HG02623 (cell line): ENCODE measurements at regions not wholly inside any gene's neighbourhood (a gene's known extent, or its start where the extent isn't known, plus 50 kb on each side); places are given as distances from the start of the nearest gene placed in this dataset.
"Not testable (repeated sequence)": the region's sequence is repeated elsewhere in the genome, so short reads cannot be mapped to it uniquely, and the experiment has no call there.

Experiments
- ATAC-seq: cut with Tn5 transposase; IDR thresholded peaks from one replicate; pipeline ENCODE4 v1.9.1; 2021; ENCODE audit warnings: moderate library complexity; ENCODE audit not compliant: unreplicated experiment

DNA sequence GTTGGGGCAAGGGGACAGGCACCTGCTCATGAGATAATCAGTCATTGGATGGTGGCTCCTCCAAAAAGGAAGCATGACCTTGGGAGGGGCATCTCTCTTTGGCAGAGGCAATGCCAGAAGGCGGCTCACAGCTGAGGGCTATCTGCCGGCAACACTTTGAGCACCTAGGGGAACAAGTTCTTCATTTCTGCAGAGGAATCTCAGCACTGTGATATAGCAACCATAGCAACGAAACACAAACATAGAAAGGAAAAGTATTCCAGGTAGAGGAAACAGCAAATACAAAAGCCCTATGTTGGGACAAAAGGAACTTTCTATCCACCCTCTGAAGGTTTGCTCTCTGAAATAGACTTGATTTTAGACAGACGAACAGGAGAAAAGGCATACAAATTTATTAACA is 89.1 kb upstream of the NEDD4L start:
- ATAC-seq: no peak

DNA sequence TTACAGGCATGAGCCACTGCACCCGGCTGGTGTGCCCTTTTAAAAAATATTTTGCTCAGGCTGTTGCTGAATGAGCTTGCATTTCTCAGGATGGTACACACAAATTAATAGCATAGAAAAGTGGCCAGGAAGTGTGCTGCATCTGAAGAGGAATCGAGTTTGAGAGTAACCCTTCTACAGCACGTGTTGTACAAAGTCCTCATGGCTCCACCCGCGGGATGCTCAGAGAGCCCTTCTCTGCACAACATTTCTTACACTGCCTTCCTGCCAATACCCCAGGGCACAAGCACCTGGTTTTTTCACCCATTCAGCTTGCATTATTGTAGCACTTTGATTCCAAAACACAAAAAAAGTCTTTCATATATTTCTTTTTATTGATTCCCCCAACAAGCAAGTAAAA is 90.1 kb upstream of the NEDD4L start:
- ATAC-seq: no peak

DNA sequence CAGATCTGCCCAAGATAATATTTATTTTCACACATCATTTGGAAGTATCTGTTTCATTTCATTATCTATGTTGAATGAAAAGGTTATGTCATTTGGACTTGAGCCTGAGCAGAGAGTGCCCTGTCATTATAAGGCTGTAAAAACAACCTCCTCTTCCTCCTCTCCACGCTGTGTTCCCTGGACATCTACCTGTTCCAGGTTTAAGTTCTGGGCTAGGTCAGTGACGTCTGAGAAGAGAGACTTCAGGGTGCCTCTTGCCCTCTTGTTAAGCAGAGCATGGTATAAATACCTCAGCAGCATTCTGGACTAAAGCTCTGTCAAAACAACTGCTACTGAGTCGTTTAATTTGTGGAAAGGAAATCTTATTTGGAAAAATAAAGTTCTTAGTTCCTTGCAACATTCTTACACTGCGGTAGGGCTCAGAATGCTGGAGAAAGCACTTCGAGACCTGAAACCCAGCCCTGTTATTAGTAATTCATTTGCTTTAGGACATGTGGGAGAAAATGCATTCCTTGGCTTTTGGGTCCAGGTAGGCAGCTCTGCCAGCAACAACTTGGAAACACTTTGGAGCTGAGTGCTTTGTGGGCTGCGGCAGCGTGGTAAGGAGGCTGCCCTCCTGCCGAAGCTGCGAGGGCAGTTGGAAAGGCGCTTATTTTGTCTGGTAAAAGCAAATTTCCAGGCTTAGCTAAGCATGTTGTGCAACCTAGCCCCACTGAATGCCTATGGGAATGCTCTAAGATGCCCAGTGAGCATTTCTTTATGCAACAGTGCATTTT is 91.8 kb upstream of the NEDD4L start:
- ATAC-seq: no peak

DNA sequence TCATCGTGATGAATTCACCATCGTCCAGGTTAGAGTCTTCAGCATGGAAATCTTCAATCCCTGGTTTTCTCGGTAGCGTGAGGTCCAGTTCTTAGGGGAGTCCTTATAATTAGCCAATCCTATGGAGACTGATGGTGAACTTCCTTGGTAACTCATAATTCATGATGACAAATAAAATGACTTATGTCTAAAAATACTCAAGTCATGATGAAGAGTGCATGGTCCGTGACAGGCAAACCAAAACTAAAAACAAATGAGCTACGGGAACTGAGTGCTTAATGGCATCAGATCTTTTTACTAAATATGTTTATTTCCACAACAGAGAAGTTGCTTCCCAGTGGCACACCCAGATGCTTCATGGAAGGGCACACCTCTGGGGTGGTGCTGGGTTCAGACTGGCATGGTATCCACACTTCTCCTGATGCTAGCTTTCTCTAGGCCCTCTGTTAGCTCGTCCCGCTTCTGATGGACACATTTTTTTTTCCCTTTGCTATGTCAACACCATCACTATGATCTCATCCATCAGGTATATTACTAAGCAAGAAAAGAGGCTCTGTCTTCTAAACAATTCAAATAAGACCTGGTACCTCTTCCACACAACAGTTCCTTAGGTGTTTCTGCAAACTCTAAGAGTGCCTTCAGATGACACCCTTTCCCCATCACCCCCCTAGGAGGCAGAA is 92.8 kb upstream of the NEDD4L start:
- ATAC-seq: no peak

DNA sequence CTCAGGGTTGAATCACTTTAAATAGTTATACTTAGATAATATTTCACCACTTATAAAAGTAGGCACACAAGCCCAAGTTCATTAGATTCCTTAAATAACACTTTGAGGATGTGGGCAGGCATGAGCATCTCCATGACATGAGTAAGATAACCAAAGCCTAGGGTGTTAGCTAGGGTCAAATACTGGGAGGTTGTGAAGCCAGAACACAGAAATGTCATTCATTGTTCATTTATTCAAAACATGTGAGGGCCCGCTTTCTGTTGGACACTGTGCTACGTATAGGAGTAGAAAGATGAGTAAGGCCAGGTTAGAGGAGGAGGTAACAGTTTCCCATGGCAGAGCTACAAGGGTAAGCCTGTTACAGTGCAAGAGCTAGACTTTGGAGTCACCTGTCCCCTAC is 93.5 kb upstream of the NEDD4L start:
- ATAC-seq: no peak

DNA sequence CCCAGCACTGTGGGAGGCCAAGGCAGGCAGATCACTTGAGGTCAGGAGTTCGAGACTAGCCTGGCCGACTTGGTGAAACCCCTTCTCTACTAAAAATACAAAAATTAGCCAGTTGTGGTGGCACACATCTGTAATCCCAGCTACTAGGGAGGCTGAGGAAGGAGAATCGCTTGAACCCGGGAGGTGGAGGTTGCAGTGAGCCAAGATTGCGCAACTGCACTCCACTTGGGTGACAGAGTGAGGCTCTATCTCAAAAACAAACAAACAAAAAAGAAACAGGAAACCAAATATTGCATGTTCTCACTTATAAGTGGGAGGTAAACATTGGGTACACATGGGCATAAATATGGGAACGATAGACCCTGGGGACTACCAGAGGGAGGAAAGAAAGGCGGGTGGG is 94.7 kb upstream of the NEDD4L start:
- ATAC-seq: not testable (repeated sequence)

DNA sequence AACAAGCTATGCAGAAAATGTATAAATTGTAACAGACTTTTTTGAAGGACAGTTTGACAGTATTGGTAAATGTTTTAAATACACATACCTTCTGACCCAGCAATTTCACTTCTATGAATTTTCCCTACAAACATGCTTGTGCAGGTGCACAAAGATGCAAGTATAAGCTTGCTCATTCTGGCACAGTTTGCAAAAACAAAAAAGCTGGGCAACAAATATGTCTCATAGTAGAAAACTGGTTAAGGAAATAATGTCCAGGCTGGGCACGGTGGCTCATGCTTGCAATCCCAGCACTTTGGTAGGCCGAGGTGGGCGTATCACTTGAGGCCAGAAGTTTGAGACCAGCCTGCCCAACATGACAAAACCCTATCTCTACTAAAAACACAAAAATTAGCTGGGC is 96.9 kb upstream of the NEDD4L start:
- ATAC-seq: no peak

DNA sequence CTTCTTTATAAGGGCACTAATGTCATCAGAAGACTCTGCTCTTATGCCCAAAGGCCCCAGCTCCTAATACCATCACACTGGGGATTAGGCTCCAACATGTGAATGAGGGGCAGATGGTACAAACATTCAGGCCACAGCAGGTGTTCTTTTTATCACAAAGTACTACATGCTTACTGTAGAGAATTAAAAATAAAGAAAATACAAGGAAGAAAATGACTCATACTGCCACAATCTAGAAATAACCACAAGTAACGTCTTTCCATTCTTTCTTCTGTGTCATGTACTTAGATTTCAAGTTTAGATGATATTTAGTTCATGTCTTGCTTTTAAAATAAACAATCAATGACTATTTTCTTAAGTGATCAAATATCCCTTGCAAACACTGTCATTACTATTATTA is 100.3 kb upstream of the NEDD4L start:
- no peak for ATAC-seq

DNA sequence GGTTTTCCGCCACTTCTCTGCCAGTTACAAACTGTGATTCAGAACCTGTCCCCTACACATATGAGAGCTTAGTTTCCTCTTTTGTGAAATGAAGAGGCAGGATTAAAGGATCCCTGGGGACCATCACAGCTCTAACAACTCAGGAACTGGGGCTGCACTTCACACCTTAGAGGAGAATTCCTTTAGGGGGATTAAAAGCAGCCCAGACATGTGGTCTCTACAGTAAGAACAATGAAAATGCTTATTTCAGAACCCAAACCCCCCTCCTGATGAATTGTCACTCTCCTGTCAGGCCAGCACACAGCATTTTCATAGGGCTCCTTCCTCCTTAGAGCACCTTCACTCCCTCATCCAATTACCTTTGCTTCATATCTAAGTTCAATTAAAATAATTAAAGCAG is 101.5 kb upstream of the NEDD4L start:
- ATAC-seq: no peak

DNA sequence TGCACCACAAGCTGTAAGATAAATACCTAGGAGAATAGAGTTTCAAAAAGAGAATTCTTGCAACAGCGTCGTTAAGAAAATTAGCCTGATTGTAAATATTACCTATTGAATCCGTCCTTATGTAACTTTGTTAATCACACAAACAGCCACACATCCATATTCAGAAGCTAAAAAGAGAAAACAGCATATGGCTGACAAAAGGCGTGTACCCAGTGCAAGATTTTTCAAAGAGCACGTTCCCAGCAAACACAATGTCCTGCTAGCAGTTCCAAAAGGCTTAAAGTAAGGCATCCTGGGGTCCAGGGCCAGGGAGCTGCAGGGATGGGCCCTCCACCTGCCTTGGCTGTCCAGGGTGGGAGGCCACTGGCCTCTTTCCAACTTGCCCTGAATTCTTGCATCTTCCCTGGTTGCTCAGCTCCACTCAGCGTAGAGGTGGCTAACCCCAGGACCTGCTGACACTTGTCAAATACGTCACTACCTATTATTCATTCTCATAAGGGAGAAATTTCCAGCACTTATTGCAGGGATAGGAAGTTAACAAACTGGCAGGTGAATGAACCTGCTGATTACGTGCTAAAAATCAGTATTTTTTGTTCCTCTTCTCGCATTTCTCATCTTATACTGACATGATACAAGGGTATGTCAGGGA is 102.1 kb upstream of the NEDD4L start:
- ATAC-seq: no peak

DNA sequence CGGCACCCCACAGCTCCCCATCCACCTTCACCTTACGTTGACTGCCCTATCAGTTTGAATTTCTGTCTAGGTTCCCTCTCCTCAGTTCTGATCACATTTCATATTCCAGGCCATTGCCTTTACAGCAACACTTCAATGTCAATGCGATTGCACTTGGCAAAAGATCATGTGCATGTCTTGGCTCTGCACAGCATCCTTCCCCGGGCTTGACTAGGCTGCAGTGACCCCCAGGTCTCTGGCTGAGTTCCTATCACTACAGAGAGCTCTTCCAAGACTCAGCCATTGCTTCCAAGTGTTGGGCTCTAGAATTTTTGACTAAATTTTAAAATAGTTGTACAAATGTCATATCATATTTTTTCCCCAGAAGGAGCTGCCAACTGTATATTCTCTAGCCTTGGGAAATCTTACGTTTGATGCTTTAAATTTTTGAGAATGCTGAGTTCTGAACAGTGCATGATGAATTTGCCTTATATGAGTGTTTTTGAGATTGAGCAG is 103.8 kb upstream of the NEDD4L start:
- no peak for ATAC-seq

DNA sequence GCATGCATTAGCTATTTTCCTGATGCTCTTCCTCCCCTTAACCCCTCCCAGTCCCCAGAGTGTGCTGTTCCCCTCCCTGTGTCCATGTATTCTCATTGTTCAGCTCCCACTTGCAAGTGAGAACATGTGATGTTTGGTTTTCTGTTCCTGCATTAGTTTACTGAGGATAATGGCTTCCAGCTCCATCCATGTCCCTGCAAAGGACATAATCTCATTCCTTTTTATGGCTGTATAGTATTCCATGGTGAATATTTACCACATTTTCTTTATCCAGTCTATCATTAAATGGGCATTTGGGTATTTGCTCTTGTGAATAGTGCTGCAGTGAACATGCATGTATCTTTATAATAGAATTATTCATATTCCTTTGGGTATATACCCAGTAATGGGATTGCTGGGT is 109.7 kb upstream of the NEDD4L start:
- not testable (repeated sequence) for ATAC-seq

DNA sequence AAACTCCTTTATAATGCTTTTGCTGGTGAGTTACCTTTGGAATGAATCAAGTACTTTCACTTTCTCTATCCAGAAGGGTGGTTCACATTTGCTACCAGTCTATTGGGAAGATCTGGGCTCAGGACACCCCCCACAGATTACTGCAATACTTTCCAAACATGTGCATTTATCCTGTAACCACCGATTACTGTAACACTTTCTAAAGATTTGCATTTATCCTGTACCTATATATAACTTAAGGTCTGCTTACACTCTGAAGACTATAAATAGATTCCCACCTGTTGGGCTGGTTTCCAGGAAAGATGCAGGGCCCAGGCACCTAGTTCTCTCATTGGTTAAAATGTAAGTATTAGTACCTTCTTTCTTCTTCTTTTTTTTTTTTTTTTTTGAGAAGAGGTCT is 113.0 kb upstream of the NEDD4L start:
- peak; percentile 65 for ATAC-seq

DNA sequence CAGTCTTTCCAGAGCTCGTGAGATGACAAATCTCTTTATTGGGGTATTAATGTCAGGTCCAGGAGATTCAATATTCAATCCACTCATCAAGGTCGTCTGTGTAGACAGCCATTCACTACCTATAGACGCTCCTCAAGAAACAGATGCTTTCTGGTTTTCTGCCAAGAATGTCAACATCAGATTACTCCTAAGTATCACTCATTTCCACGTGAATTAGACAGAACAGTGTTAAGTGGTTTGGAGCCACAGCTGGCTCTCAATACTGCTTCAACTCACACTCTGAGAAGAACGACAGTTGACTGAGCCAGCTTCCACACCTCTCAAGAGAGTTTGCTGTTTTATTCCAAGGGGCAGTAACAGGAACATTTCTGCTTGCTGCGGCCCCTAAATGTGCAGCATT is 113.5 kb upstream of the NEDD4L start:
- no peak for ATAC-seq

DNA sequence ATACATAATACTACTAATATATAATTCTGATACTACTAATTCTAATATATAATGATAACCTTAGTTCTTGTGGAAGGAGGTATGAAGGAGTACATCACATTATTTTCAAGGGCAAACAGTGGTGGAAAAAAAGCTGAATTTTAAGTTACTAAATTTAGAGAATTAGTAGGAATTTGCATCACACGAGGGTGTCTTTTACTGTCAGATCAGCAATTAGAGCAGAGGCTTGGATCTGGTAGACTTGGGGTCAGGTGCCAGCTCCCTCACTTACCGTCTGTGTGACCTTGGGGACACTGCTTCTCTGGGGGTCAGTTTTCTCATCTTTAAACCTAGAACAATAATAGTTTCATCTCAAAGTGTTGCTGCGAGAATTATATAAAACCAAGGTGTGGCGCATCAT is 114.1 kb upstream of the NEDD4L start:
- ATAC-seq: no peak

DNA sequence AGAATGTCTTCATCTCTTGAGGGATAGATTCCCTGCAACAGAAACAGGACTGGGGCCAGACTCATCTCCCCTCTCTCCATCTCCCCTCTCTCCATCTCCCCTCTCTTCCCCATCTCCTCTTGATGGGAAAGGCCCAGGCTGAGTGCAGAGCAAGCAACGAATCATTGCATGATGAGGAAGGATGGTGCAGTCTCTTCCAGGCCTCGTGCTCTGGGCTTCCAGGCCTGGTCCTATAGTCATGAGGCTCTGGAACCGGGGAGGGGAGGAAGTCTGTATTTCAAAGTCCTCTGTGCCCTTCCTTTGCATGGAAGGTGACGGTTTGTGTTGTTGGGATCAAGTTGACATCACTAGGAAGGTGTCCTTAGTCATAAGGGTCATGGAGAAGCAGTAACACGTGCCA is 115.6 kb upstream of the NEDD4L start:
- no peak for ATAC-seq

DNA sequence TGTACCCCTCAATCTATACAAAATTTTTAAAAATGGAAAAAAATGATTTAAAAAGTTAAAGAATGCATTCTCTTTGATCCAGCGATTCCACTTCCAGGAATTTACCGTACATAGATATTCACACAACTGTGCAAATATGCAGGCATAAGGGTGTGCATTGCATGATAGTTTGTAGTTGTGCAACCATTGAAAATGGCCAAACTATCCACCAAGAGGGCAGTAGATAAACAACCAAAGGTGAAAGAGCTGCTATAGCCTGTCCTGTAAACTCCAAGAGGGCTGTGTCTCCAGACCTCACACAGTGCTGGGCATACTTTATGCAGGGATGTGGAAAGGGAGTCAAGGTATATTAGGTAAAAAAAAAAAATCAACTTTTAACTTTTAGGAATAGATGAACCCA is 116.5 kb upstream of the NEDD4L start:
- no peak for ATAC-seq

DNA sequence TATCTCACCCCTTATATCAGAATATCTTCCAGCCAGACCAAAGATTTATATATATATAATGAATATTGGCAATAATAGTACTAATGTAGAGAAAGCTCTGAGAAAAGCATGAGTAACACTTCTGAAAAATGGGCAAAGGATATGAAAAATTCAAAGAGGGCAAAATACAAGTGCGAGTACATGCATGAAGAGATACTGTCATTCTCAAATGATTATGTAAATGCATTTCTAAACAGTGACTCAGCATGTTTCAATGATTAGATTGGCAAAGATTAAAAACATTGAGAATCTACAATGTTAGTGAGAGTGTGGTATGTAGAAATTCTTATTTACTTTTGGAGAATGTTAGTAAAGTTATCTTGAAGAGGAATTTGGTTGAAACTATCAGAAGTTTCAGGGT is 118.3 kb upstream of the NEDD4L start:
- ATAC-seq: no peak

DNA sequence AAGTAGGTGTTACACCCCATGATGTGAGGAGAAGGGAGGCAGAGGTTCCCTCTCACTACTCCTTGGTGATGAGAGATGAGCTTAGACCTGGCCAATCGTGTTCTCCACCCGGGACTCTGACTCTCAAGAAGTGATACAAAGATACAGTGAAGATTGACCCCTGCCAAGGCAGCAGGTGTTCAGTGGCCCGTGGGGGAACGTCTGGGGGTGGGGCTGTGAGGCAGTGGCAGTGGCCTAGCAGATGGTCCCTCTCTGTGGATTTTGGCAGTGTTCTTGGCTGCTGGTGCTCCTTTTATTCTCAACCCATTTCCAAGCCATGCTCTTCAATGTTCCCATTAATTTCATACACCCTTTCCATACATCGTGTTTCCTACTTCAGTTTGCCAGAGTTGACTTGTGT is 120.4 kb upstream of the NEDD4L start:
- ATAC-seq: no peak

DNA sequence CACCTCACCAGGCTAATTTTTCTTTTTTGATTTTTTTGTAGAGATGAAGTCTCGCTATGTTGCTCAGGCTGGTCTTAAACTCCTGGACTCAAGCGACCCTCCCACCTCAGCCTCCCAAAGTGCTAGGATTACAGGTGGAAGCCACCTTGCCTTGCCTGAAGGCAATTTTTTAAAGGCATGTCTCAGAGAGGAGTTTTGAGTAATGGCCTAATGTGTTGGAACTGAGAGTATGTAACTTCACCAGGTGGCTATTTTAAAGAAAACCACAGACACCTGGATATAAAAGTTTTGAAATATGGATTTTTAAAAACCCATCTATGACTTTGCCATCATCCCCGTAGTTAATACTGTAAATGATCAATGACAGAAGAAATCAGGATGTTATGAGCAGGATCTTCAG is 119.8 kb upstream of the ATP8B1 start:
- ATAC-seq: no peak

DNA sequence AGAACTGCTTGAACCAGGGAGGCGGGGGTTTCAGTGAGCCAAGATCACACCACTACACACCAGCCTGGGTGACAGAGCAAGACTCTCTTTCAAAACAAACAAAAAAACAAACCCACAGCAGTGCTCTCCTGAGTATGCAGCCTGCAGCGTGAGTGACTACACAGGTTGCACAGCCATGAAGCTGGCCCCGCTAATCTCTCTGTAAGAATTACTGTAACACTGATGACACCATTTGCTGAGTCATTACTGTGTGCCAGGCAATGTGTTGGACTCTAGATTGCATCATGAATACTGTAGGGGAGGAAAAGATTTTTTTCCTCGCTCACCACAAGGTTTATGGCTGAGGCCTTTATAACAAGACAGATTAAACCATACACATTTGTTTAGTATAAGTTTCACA is 118.6 kb upstream of the ATP8B1 start:
- ATAC-seq: no peak

DNA sequence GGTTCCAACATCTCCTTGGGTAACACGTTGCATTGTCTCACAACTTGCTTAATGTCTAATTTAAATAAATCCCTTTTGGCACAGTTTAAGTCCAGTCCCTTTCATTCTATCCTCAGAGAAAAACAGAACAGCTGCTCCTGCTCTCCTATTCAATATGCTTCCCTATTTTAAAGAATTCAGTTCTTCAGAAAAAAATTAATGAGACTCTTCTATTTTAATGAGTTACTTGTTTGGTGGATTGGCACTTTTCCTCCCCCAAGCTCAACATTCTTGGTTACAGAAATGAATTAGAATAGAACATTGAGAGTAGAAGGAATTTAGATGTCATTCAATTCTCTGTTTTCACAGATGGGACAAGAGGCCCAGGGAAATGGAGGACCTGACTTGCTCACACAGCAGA is 116.9 kb upstream of the ATP8B1 start:
- no peak for ATAC-seq
